ENCODE measurements at regions not wholly inside any gene's neighbourhood (a gene's known extent, or its start where the extent isn't known, plus 50 kb on each side); places are given as distances from the start of the nearest gene placed in this dataset.

GRCh38 chr11:128135451-128135850 lies 451.9 kb downstream of the ETS1 start:
- FAIRE-seq (no peak), DNase-seq (ENCODE audit: insufficient read length) (no peak)
- TF ChIP-seq POLR2AphosphoS5 (IDR thresholded peaks at IDR 0.05; ENCODE audit: low read depth, low read length) (no peak), POLR2A (IDR thresholded peaks at IDR 0.05; ENCODE audit: low read depth, low read length) (no peak), TAF1 (IDR thresholded peaks at IDR 0.05; ENCODE audit: borderline replicate concordance, low read depth, low read length) (no peak)

DNA sequence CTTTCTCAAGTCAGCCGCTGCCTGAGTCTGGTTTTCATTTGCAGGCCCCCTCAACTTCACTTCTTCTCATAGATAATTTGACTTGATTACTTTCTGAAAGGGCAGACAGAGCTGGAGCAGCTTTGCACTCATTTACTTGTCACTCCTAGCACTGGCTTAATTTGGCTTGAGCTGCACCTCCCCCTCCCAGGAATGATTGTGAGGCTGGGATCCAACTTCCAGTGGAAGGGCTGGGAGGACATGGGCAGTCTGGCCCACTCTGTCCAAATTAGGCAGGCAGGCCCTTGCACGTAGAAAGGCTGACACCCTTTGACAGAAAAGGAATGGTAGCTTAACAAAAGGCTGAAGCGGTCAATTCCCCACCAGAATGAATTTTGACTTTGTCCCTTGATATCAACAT lies 453.9 kb downstream of the ETS1 start:
- FAIRE-seq (no peak), DNase-seq (ENCODE audit: insufficient read length) (no peak)
- no peak for TF ChIP-seq POLR2AphosphoS5 (IDR thresholded peaks at IDR 0.05; ENCODE audit: low read depth, low read length)
- TF ChIP-seq POLR2A (IDR thresholded peaks at IDR 0.05; ENCODE audit: low read depth, low read length), result no peak
- TF ChIP-seq TAF1 (IDR thresholded peaks at IDR 0.05; ENCODE audit: borderline replicate concordance, low read depth, low read length), result no peak

- FAIRE-seq, result no peak
- TF ChIP-seq POLR2AphosphoS5 (IDR thresholded peaks at IDR 0.05; ENCODE audit: low read depth, low read length), result no peak
- TF ChIP-seq TAF1 (IDR thresholded peaks at IDR 0.05; ENCODE audit: borderline replicate concordance, low read depth, low read length), result no peak
- no peak for TF ChIP-seq POLR2A (IDR thresholded peaks at IDR 0.05; ENCODE audit: low read depth, low read length)
Observed at GRCh38 chr11:128130052-128130451, 457.3 kb downstream of the ETS1 start.

DNA sequence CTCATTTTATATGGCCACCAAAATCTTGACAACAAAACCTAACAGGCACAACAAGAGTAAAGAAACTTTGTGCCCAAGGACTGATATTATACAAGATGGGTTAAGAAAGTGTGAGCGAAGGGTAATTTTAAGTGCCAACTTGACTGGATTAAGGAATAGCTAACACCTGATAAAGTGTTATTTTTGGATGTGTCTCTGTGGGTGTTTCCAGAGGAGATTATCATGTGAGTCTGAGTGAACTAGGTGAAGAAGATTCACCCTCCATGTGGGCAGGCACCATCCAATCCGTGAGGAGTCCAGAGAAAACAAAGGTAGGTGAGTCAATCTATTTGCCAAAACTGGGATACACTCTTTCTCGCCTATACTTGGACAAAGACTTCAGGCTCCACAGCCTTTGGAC lies 461.6 kb downstream of the ETS1 start:
- DNase-seq (ENCODE audit: insufficient read length), result no peak
- TF ChIP-seq TAF1 (IDR thresholded peaks at IDR 0.05; ENCODE audit: borderline replicate concordance, low read depth, low read length) (no peak), POLR2AphosphoS5 (IDR thresholded peaks at IDR 0.05; ENCODE audit: low read depth, low read length) (no peak), POLR2A (IDR thresholded peaks at IDR 0.05; ENCODE audit: low read depth, low read length) (no peak)
- FAIRE-seq, result no peak

More at GRCh38 chr11:128130052-128130451, 457.3 kb downstream of the ETS1 start:
- DNase-seq (ENCODE audit: insufficient read length), result no peak

GRCh38 chr11:128116885-128117284 lies 470.5 kb downstream of the ETS1 start:
- FAIRE-seq, result no peak
- TF ChIP-seq POLR2AphosphoS5 (IDR thresholded peaks at IDR 0.05; ENCODE audit: low read depth, low read length) (no peak), TAF1 (IDR thresholded peaks at IDR 0.05; ENCODE audit: borderline replicate concordance, low read depth, low read length) (no peak), POLR2A (IDR thresholded peaks at IDR 0.05; ENCODE audit: low read depth, low read length) (no peak)
- no peak for DNase-seq (ENCODE audit: insufficient read length)

- no peak for TF ChIP-seq POLR2A (IDR thresholded peaks at IDR 0.05; ENCODE audit: low read depth, low read length)
- no peak for DNase-seq (ENCODE audit: insufficient read length)
- FAIRE-seq, result no peak
Observed at GRCh38 chr11:128116447-128116846, 470.9 kb downstream of the ETS1 start.

DNA sequence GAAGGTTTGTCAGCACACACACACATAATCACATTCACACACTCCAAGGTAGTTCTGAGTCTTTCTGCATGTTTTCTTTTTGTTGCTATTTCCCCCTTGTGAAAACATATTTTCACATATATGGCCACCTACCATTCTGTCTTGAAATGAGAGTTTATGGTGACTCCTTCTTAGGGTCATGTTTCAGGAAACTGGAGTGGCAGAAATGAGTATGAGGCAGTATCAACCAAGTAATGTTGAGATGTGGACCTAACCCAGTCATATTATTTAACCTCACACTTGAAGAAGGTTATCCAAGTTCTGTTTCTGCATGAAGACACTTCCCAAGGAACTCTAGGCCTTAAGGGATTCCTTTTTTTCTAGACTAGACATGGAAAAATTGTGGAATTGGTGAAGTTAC lies 481.4 kb downstream of the ETS1 start:
- TF ChIP-seq POLR2AphosphoS5 (IDR thresholded peaks at IDR 0.05; ENCODE audit: low read depth, low read length) (no peak), TAF1 (IDR thresholded peaks at IDR 0.05; ENCODE audit: borderline replicate concordance, low read depth, low read length) (no peak), POLR2A (IDR thresholded peaks at IDR 0.05; ENCODE audit: low read depth, low read length) (no peak)
- no peak for DNase-seq (ENCODE audit: insufficient read length)
- FAIRE-seq, result no peak

DNA sequence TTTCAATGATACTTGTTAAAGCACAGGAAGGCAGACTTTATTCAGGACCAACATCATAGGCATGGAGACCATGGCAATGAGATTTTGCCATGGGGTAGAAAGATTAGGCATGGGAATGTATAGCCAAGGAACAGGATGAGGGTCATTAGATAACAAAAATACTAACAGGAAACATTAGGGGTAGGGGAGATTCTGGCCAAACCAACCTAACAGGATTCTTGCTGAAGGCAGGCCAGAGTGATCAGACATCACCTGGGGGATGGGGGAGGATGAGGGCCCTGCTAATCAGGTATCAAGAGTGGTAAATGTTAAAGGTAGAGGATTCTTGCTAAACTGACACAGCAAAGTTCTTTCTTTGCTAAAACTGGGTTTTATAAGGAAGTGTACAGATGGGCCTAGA lies 481.8 kb downstream of the ETS1 start:
- FAIRE-seq (no peak), DNase-seq (ENCODE audit: insufficient read length) (no peak)
- TF ChIP-seq TAF1 (IDR thresholded peaks at IDR 0.05; ENCODE audit: borderline replicate concordance, low read depth, low read length), result no peak
- no peak for TF ChIP-seq POLR2AphosphoS5 (IDR thresholded peaks at IDR 0.05; ENCODE audit: low read depth, low read length)
- TF ChIP-seq POLR2A (IDR thresholded peaks at IDR 0.05; ENCODE audit: low read depth, low read length), result no peak

- no peak for DNase-seq (ENCODE audit: insufficient read length)
- TF ChIP-seq POLR2A (IDR thresholded peaks at IDR 0.05; ENCODE audit: low read depth, low read length) (no peak), TAF1 (IDR thresholded peaks at IDR 0.05; ENCODE audit: borderline replicate concordance, low read depth, low read length) (no peak), POLR2AphosphoS5 (IDR thresholded peaks at IDR 0.05; ENCODE audit: low read depth, low read length) (no peak)
- no peak for FAIRE-seq
Observed at GRCh38 chr11:128103278-128103873, 484.0 kb downstream of the ETS1 start.

- FAIRE-seq, result no peak
- no peak for DNase-seq (ENCODE audit: insufficient read length)
- TF ChIP-seq TAF1 (IDR thresholded peaks at IDR 0.05; ENCODE audit: borderline replicate concordance, low read depth, low read length), result no peak
- no peak for TF ChIP-seq POLR2AphosphoS5 (IDR thresholded peaks at IDR 0.05; ENCODE audit: low read depth, low read length)
- no peak for TF ChIP-seq POLR2A (IDR thresholded peaks at IDR 0.05; ENCODE audit: low read depth, low read length)
Observed at GRCh38 chr11:128098781-128099180, 488.6 kb downstream of the ETS1 start.

GRCh38 chr11:128095466-128095981 lies 491.8 kb downstream of the ETS1 start:
- no peak for FAIRE-seq
- TF ChIP-seq POLR2A (IDR thresholded peaks at IDR 0.05; ENCODE audit: low read depth, low read length) (no peak), TAF1 (IDR thresholded peaks at IDR 0.05; ENCODE audit: borderline replicate concordance, low read depth, low read length) (no peak), POLR2AphosphoS5 (IDR thresholded peaks at IDR 0.05; ENCODE audit: low read depth, low read length) (no peak)
- DNase-seq (ENCODE audit: insufficient read length), result no peak

DNA sequence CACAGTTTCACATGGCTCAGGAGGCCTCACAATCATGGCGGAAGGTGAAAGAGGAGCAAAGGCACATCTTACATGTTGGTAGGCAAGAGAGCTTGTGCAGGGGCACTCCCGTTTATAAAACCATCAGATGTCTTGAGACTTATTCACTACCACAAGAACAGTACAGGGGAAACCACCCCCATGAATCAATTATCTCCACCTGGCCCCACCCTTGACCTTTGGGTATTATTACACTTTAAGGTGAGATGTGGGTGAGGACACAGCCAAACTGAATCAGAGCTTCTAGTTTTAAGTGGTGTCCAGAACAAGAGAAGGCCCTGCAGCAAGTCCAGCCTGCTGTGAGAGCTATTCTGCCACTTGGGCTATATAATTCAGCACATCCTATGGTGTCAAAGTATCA lies 493.7 kb downstream of the ETS1 start:
- DNase-seq (ENCODE audit: insufficient read length) (no peak), FAIRE-seq (no peak)
- TF ChIP-seq POLR2AphosphoS5 (IDR thresholded peaks at IDR 0.05; ENCODE audit: low read depth, low read length), result no peak
- TF ChIP-seq POLR2A (IDR thresholded peaks at IDR 0.05; ENCODE audit: low read depth, low read length), result no peak
- no peak for TF ChIP-seq TAF1 (IDR thresholded peaks at IDR 0.05; ENCODE audit: borderline replicate concordance, low read depth, low read length)
